Astrocyte (in vitro differentiated cells and primary cell): ENCODE measurements at regions not wholly inside any gene's neighbourhood (a gene's known extent, or its start where the extent isn't known, plus 50 kb on each side); places are given as distances from the start of the nearest gene placed in this dataset.

Experiments used
- CTCF ChIP-seq: IDR thresholded peaks from 2 replicates; pipeline ENCODE4 v1.5.1; 2011; ENCODE audit warnings: low read depth, mild to moderate bottlenecking, inconsistent platforms, low read length, moderate library complexity; ENCODE audit not compliant: insufficient read depth
- EZH2 ChIP-seq: IDR thresholded peaks from 2 replicates; pipeline ENCODE4 v1.6.1; 2012; ENCODE audit warnings: mild to moderate bottlenecking, low read length, inconsistent platforms; ENCODE audit not compliant: insufficient read depth

- TF ChIP-seq CTCF (no peak), EZH2 (no peak)
Observed at GRCh38 chr10:128839701-128840100, 627.3 kb upstream of the MGMT start.
